Calu3 (cell line): ENCODE measurements at regions not wholly inside any gene's neighbourhood (a gene's known extent, or its start where the extent isn't known, plus 50 kb on each side); places are given as distances from the start of the nearest gene placed in this dataset.

Experiments used
- BruUV-seq: library from RNA; stranded (reverse); fragments of 400-500 nt; replicated peaks from 2 replicates; lab custom pipeline; 2021; lab: Mats Ljungman, UMichigan
- CTCF ChIA-PET: fragments of 300-600 bp; sonication (Branson Sonifier 250); formaldehyde crosslinking; loops from one replicate; lab custom pipeline; 2022; ENCODE audit warnings: antibody characterized with exemption; lab: Charles Lee
- DNase-seq: peaks from one replicate; pipeline ENCODE4 v3.0.0; 2022
- H3K27ac Mint-ChIP-seq: one replicate; pipeline ENCODE4 v1.8.0; 2022; ENCODE audit warnings: mixed read lengths; ENCODE audit not compliant: unreplicated experiment
- H3K27me3 Mint-ChIP-seq: one replicate; pipeline ENCODE4 v1.8.0; 2022; ENCODE audit warnings: mixed read lengths; ENCODE audit not compliant: unreplicated experiment
- H3K36me3 Mint-ChIP-seq: one replicate; pipeline ENCODE4 v1.8.0; 2022; ENCODE audit warnings: mild to moderate bottlenecking, moderate library complexity, mixed read lengths; ENCODE audit not compliant: insufficient read depth, unreplicated experiment
- H3K4me1 Mint-ChIP-seq: one replicate; pipeline ENCODE4 v1.8.0; 2022; ENCODE audit warnings: mild to moderate bottlenecking, low read depth, mixed read lengths; ENCODE audit not compliant: unreplicated experiment
- H3K4me3 Mint-ChIP-seq: one replicate; pipeline ENCODE4 v1.8.0; 2022; ENCODE audit warnings: mild to moderate bottlenecking, low read depth, moderate library complexity, mixed read lengths; ENCODE audit not compliant: unreplicated experiment
- H3K9me3 Mint-ChIP-seq: one replicate; pipeline ENCODE4 v1.8.0; 2022; ENCODE audit warnings: low read depth, mixed read lengths; ENCODE audit not compliant: unreplicated experiment
- CTCF ChIP-seq: fragments of 200-600 bp; IDR thresholded peaks from one replicate; pipeline ENCODE4 v1.8.0; 2022; ENCODE audit warnings: antibody characterized with exemption; ENCODE audit not compliant: unreplicated experiment
- intact Hi-C: fragments of 100-400 bp; cut with micrococcal nuclease; formaldehyde crosslinking; loops from one replicate; pipeline ENCODE4 v1.10.0; 2022; ENCODE audit not compliant: unreplicated experiment

GRCh38 chr19:31126236-31126635, 223.0 kb downstream of the TSHZ3 start:
- Mint-ChIP-seq H3K4me1 (no peaks in the 10 kb centered on the region), H3K27me3 (no peaks in the 10 kb centered on the region), H3K36me3 (no peaks in the 10 kb centered on the region), H3K27ac (no peak overlapping the region), H3K9me3 (peaks cover 19% of the 10 kb centered on the region), H3K4me3 (no peak overlapping the region)
- intact Hi-C loops, result no loop called here
- CTCF ChIA-PET, result no interaction called here
- no TSS peak for BruUV-seq
- TF ChIP-seq CTCF, result no peak
- no peak for DNase-seq

DNA sequence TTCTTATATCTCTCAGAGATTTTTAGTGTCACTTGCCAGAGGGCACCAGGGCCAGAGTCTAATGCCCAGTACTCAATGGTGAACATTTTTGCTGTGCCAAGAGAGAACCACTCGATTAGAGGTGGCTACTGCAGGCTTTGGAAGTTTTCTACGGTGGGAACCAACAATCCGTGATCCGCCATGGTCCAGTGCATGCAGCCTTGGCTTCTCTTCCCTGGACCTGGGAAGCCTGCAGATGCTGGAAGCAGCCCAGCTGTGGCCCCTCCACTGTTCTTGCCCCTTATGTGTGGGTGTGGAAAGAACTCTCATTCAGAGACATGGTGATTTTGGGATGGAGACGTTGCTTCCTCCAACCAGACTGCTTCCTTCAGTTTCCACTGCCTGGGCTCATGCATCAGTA, 224.2 kb downstream of the TSHZ3 start:
- Mint-ChIP-seq H3K9me3 (peaks cover 18% of the 10 kb centered on the region), H3K4me1 (no peaks in the 10 kb centered on the region), H3K4me3 (no peak overlapping the region), H3K36me3 (no peaks in the 10 kb centered on the region), H3K27me3 (no peaks in the 10 kb centered on the region), H3K27ac (no peak overlapping the region)
- intact Hi-C loops, result no loop called here
- no TSS peak for BruUV-seq
- CTCF ChIA-PET, result interaction anchor here (0.6 to 0.7 kb wide), 2 partner anchors 15 to 1213 kb away, joined by 3 to 6 read pairs; no protein-coding TSS in a partner anchor
- TF ChIP-seq CTCF, result no peak
- no peak for DNase-seq

- CTCF ChIA-PET, result no interaction called here
- intact Hi-C loops, result no loop called here
- no TSS peak for BruUV-seq
- H3K27ac Mint-ChIP-seq, result no peak overlapping the region
- H3K4me1 Mint-ChIP-seq, result no peaks in the 10 kb centered on the region
- DNase-seq, result no peak
- no peaks in the 10 kb centered on the region for H3K27me3 Mint-ChIP-seq
- H3K36me3 Mint-ChIP-seq, result no peaks in the 10 kb centered on the region
- H3K9me3 Mint-ChIP-seq, result peaks cover 13% of the 10 kb centered on the region
- TF ChIP-seq CTCF, result no peak
- no peak overlapping the region for H3K4me3 Mint-ChIP-seq
These were observed 227.7 kb downstream of the TSHZ3 start for GRCh38 chr19:31121501-31121900.

GRCh38 chr19:31120952-31121351, 228.3 kb downstream of the TSHZ3 start:
- Mint-ChIP-seq H3K4me3 (no peak overlapping the region), H3K27me3 (no peaks in the 10 kb centered on the region), H3K27ac (no peak overlapping the region), H3K4me1 (no peaks in the 10 kb centered on the region), H3K9me3 (peaks cover 13% of the 10 kb centered on the region), H3K36me3 (no peaks in the 10 kb centered on the region)
- TF ChIP-seq CTCF, result no peak
- CTCF ChIA-PET, result no interaction called here
- no peak for DNase-seq
- no TSS peak for BruUV-seq
- intact Hi-C loops, result no loop called here
